IMR-90 (cell line): ENCODE measurements at regions not wholly inside any gene's neighbourhood (a gene's known extent, or its start where the extent isn't known, plus 50 kb on each side); places are given as distances from the start of the nearest gene placed in this dataset.

Source experiments
- ATAC-seq: fragments of 200-7000 bp; cut with Tn5 transposase; 2 replicates; pipeline ENCODE4 v1.9.1; 2020; ENCODE audit warnings: low read depth, mild to moderate bottlenecking, moderate library complexity
- BruUV-seq: library from RNA; stranded (reverse); fragments of 400-500 nt; replicated peaks from 2 replicates; lab custom pipeline; 2021; lab: Mats Ljungman, UMichigan
- CTCF ChIA-PET: fragments of 300-600 bp; formaldehyde crosslinking; extraction: SDS; loops from one replicate; lab custom pipeline; 2021; ENCODE audit warnings: antibody characterized with exemption; lab: Yijun Ruan, JAX
- POLR2A ChIA-PET: fragments of 300-600 bp; sonication (Branson Sonifier 250); formaldehyde crosslinking; loops from one replicate; lab custom pipeline; 2022; ENCODE audit warnings: antibody characterized with exemption; ENCODE audit not compliant: unreplicated experiment; lab: Charles Lee
- DNase-seq: peaks from one replicate; pipeline ENCODE4 v3.0.0; 2013
- H2AFZ ChIP-seq: replicated peaks from 2 replicates; pipeline ENCODE3; 2013; ENCODE audit warnings: low read length, mild to moderate bottlenecking; ENCODE audit not compliant: poor library complexity
- H2AK5ac ChIP-seq: 2 replicates; pipeline ENCODE4 v1.6.1; 2013; ENCODE audit warnings: low read depth, low read length, inconsistent platforms
- H2AK9ac ChIP-seq: replicated peaks from 2 replicates; pipeline ENCODE3; 2013; ENCODE audit warnings: mild to moderate bottlenecking, low read depth, low read length, moderate library complexity; ENCODE audit not compliant: poor library complexity
- H2BK120ac ChIP-seq: 2 replicates; pipeline ENCODE4 v1.6.1; 2013; ENCODE audit warnings: low read depth, low read length, inconsistent platforms
- H2BK15ac ChIP-seq: 3 replicates; pipeline ENCODE4 v1.6.1; 2013; ENCODE audit warnings: low read depth, low read length, inconsistent platforms
- H2BK20ac ChIP-seq: 2 replicates; pipeline ENCODE4 v1.6.1; 2013; ENCODE audit warnings: low read depth, mild to moderate bottlenecking, inconsistent platforms, low read length, moderate library complexity
- H2BK5ac ChIP-seq: 2 replicates; pipeline ENCODE4 v1.6.1; 2013; ENCODE audit warnings: mild to moderate bottlenecking, low read depth, low read length, inconsistent platforms; ENCODE audit not compliant: poor library complexity, severe bottlenecking
- H3K14ac ChIP-seq: replicated peaks from 2 replicates; pipeline ENCODE4 v1.6.1; 2013; ENCODE audit warnings: low read depth, low read length, inconsistent platforms
- H3K18ac ChIP-seq: 2 replicates; pipeline ENCODE4 v1.6.1; 2013; ENCODE audit warnings: low read depth, low read length, control low read depth
- H3K23ac ChIP-seq: 2 replicates; pipeline ENCODE4 v1.6.1; 2013; ENCODE audit warnings: low read depth, low read length, inconsistent platforms
- H3K27ac ChIP-seq: 2 replicates; pipeline ENCODE4 v1.5.1; 2013; ENCODE audit warnings: mild to moderate bottlenecking, control low read depth, low read length; ENCODE audit not compliant: insufficient read depth
- H3K27me3 ChIP-seq: 2 replicates; pipeline ENCODE4 v1.6.1; 2013; ENCODE audit warnings: low read length; ENCODE audit not compliant: control insufficient read depth, insufficient read depth
- H3K36me3 ChIP-seq: 2 replicates; pipeline ENCODE4 v1.6.1; 2013; ENCODE audit warnings: low read length, mixed read lengths; ENCODE audit not compliant: control insufficient read depth, insufficient read depth
- H3K4ac ChIP-seq: 2 replicates; pipeline ENCODE4 v1.6.1; 2013; ENCODE audit warnings: low read depth, low read length, inconsistent platforms
- H3K4me1 ChIP-seq: 2 replicates; pipeline ENCODE4 v1.6.1; 2013; ENCODE audit warnings: low read length, mixed read lengths; ENCODE audit not compliant: control insufficient read depth, insufficient read depth
- H3K4me2 ChIP-seq: 2 replicates; pipeline ENCODE4 v1.6.1; 2013; ENCODE audit warnings: low read depth, mild to moderate bottlenecking, control low read depth, low read length, moderate library complexity
- H3K4me3 ChIP-seq: 2 replicates; pipeline ENCODE4 v1.5.1; 2013; ENCODE audit warnings: low read depth, mild to moderate bottlenecking, control low read depth, low read length, moderate library complexity; ENCODE audit not compliant: insufficient read depth
- H3K56ac ChIP-seq: 2 replicates; pipeline ENCODE4 v1.6.1; 2013; ENCODE audit warnings: low read length, inconsistent platforms; ENCODE audit not compliant: insufficient read depth; ENCODE audit errors: extremely low read depth
- H3K79me1 ChIP-seq, 2 experiments: 2 replicates each; pipeline ENCODE4 v1.6.1; 2013; ENCODE audit warnings: low read length in 2 of 2, inconsistent platforms in 1 of 2, low read depth in 1 of 2
- H3K9ac ChIP-seq: 2 replicates; pipeline ENCODE4 v1.6.1; 2013; ENCODE audit warnings: low read depth, low read length, control low read depth
- H3K9me1 ChIP-seq: 2 replicates; pipeline ENCODE4 v1.6.1; 2013; ENCODE audit warnings: low read length, inconsistent platforms; ENCODE audit not compliant: insufficient read depth
- H3K9me3 ChIP-seq: 2 replicates; pipeline ENCODE4 v1.6.1; 2013; ENCODE audit warnings: low read length; ENCODE audit not compliant: control insufficient read depth, insufficient read depth
- H4K20me1 ChIP-seq: 2 replicates; pipeline ENCODE4 v1.6.1; 2013; ENCODE audit warnings: low read length, inconsistent platforms; ENCODE audit not compliant: insufficient read depth
- H4K5ac ChIP-seq: 2 replicates; pipeline ENCODE4 v1.6.1; 2013; ENCODE audit warnings: mild to moderate bottlenecking, low read depth, low read length, control low read depth
- H4K8ac ChIP-seq, 2 experiments: 2 replicates each; pipeline ENCODE4 v1.6.1; 2013; ENCODE audit warnings: low read depth in 2 of 2, low read length in 2 of 2, control low read depth in 1 of 2, inconsistent platforms in 1 of 2
- H4K91ac ChIP-seq: 2 replicates; pipeline ENCODE4 v1.6.1; 2013; ENCODE audit warnings: low read depth, low read length, inconsistent platforms; ENCODE audit not compliant: insufficient read depth
- BHLHE40 ChIP-seq: fragments of 150-350 bp; IDR thresholded peaks from 2 replicates; pipeline ENCODE4 v1.6.1; 2016; ENCODE audit warnings: mild to moderate bottlenecking, low read depth, low read length
- CEBPB ChIP-seq: IDR thresholded peaks from 2 replicates; pipeline ENCODE4 v1.6.1; 2012; ENCODE audit warnings: low read depth, low read length, improper control_type of control experiment
- CHD1 ChIP-seq: IDR thresholded peaks from 2 replicates; pipeline ENCODE4 v1.6.1; 2012; ENCODE audit warnings: low read depth, low read length, improper control_type of control experiment
- CTCF ChIP-seq: conservative IDR thresholded peaks from 2 replicates; pipeline ENCODE4 v1.5.1; 2012; ENCODE audit warnings: mild to moderate bottlenecking, low read depth, low read length, improper control_type of control experiment
- FOS ChIP-seq: fragments of 150-350 bp; IDR thresholded peaks from 2 replicates; pipeline ENCODE4 v1.6.1; 2016; ENCODE audit warnings: low read depth, low read length
- MAFK ChIP-seq: IDR thresholded peaks from 2 replicates; pipeline ENCODE4 v1.6.1; 2012; ENCODE audit warnings: low read depth, low read length, improper control_type of control experiment
- MAZ ChIP-seq: IDR thresholded peaks from 2 replicates; pipeline ENCODE4 v1.6.1; 2012; ENCODE audit warnings: low read depth, mild to moderate bottlenecking, low read length, improper control_type of control experiment, moderate library complexity, borderline replicate concordance
- MXI1 ChIP-seq: IDR thresholded peaks from 2 replicates; pipeline ENCODE4 v1.6.1; 2012; ENCODE audit warnings: low read depth, mild to moderate bottlenecking, low read length, moderate library complexity, borderline replicate concordance
- NFE2L2 ChIP-seq: fragments of 150-350 bp; IDR thresholded peaks from 2 replicates; pipeline ENCODE4 v1.6.1; 2016; ENCODE audit warnings: low read depth, mild to moderate bottlenecking, low read length
- POLR2A ChIP-seq: IDR thresholded peaks from 2 replicates; pipeline ENCODE4 v1.6.1; 2012; ENCODE audit warnings: mild to moderate bottlenecking, low read depth, low read length
- RAD21 ChIP-seq: IDR thresholded peaks from 2 replicates; pipeline ENCODE4 v1.6.1; 2012; ENCODE audit warnings: low read length, improper control_type of control experiment
- RCOR1 ChIP-seq: IDR thresholded peaks from 2 replicates; pipeline ENCODE4 v1.6.1; 2012; ENCODE audit warnings: mild to moderate bottlenecking, low read length, improper control_type of control experiment; ENCODE audit not compliant: insufficient replicate concordance
- RFX5 ChIP-seq: IDR thresholded peaks from 2 replicates; pipeline ENCODE4 v1.8.0; 2012; ENCODE audit warnings: low read depth, mild to moderate bottlenecking, low read length, moderate library complexity
- SMC3 ChIP-seq: fragments of 150-350 bp; IDR thresholded peaks from 2 replicates; pipeline ENCODE4 v1.6.1; 2016; ENCODE audit warnings: low read depth, mild to moderate bottlenecking, antibody characterized with exemption, low read length, moderate library complexity
- USF2 ChIP-seq: fragments of 150-350 bp; IDR thresholded peaks from 2 replicates; pipeline ENCODE4 v1.6.1; 2017; ENCODE audit warnings: mild to moderate bottlenecking, antibody characterized with exemption, low read length, low read depth
- WGBS, 2 experiments: methylation state at CpG; one replicate each; pipeline versions ENCODE4 v1.1.5 to v1.1.7; 2013; ENCODE audit warnings: missing lambda C conversion rate in 2 of 2; ENCODE audit not compliant: insufficient read length in 1 of 2; ENCODE audit errors: extremely low coverage in 2 of 2; 5-methylcytosine and 5-hydroxymethylcytosine counted together
- dilution Hi-C: fragments of 300-500 bp; cut with HindIII; formaldehyde crosslinking; loops from one replicate; pipeline ENCODE4 v1.14.3; 2018; ENCODE audit warnings: low sequenced_read_pairs; ENCODE audit not compliant: unreplicated experiment
- in situ Hi-C: fragments of 300-500 bp; cut with MboI; formaldehyde crosslinking; loops from 3 replicates; pipeline ENCODE4 v1.14.3; 2019; ENCODE audit warnings: low sequenced_read_pairs, inconsistent platforms, mixed read lengths
- intact Hi-C: fragments of 100-400 bp; cut with micrococcal nuclease; formaldehyde crosslinking; loops from 2 replicates; pipeline ENCODE4 v1.10.0; 2022

GRCh38 chr10:4201866-4202825 is 417.1 kb upstream of the KLF6 start:
- Histone ChIP-seq H3K9me3 (no peaks in the 10 kb centered on the region), H3K14ac (no peak overlapping the region), H2AK5ac (no peak overlapping the region), H3K79me1 (no peaks in the 10 kb centered on the region), H3K23ac (no peak overlapping the region), H3K18ac (no peak overlapping the region), H3K4me2 (no peak overlapping the region), H2BK120ac (no peak overlapping the region), H3K36me3 (no peaks in the 10 kb centered on the region), H3K4ac (no peak overlapping the region), H4K20me1 (no peaks in the 10 kb centered on the region), H4K8ac (no peak overlapping the region), H2BK20ac (no peak overlapping the region), H3K27me3 (no peaks in the 10 kb centered on the region), H3K4me1 (no peaks in the 10 kb centered on the region), H3K9me1 (no peaks in the 10 kb centered on the region), H4K91ac (no peak overlapping the region), H2BK5ac (no peak overlapping the region), H2BK15ac (no peak overlapping the region), H3K56ac (no peak overlapping the region), H2AFZ (no peak overlapping the region), H4K5ac (no peak overlapping the region), H3K27ac (no peak overlapping the region), H3K9ac (no peak overlapping the region), H2AK9ac (no peak overlapping the region), H3K4me3 (no peak overlapping the region)
- DNase-seq (no peak), ATAC-seq (no peak)
- no TSS peak for BruUV-seq
- ChIA-PET POLR2A (no interaction called here), CTCF (no interaction called here)
- dilution Hi-C loops = no loop called here
- 79% methylated on average over 4 of the region's 14 CpGs; no CpG with 5 or more reads in 1 of the 2 experiments for WGBS, 2 experiments
- in situ Hi-C loops = no loop called here
- intact Hi-C loops = no loop called here
- TF ChIP-seq RFX5 (no peak), FOS (no peak), MXI1 (no peak), BHLHE40 (no peak), RAD21 (no peak), CHD1 (no peak), CTCF (no peak), USF2 (no peak), CEBPB (no peak), MAZ (no peak), SMC3 (no peak), MAFK (no peak), RCOR1 (no peak), POLR2A (no peak), NFE2L2 (no peak)
